ENCODE measurements at regions not wholly inside any gene's neighbourhood (a gene's known extent, or its start where the extent isn't known, plus 50 kb on each side); places are given as distances from the start of the nearest gene placed in this dataset.
A peak's percentile ranks its signal among the peaks of the same experiment; 100 is the strongest.

DNA sequence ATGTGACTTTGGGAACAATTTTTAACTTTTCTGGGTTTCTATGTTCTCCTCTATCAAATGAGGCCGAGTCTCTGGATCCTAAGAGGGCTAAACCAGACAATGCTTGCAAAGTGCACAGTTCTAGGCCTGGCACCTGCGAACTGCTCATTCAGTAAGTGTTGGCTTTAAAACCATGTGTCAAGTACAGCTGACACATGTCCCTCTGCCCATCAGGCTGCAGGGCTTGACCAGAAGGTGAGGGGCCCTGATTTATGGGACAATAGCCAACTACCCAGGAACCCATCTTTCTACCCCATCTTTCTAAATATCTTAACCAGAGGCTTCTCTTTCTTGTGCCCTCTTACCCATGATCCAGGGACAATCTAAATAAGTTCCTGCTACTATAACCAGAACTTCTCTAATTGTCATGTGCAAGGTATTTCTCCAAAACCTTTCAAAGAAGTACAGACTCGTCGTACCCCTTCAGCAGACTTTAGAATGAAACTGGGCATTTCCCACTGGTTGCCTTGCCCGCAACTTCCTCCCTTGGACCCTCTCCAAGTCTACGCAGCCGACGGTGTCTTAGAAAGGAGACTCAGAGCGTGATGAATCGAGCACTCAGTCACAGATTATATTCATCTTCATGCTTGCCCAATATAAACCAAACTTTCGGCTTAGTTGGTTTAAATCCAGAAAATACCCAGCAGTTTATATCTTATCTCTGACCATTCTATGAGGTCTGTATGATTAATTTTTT, 69.8 kb upstream of the STEAP1B start:
- DNase-seq (ENCODE audit: low read depth): peak; percentile 85
- Mint-ChIP-seq H3K4me1 (ENCODE audit: low read depth, unreplicated experiment) (peaks cover 20% of the 10 kb centered on the region), H3K27me3 (ENCODE audit: low read depth, unreplicated experiment) (no peaks in the 10 kb centered on the region), H3K36me3 (ENCODE audit: low read depth, unreplicated experiment) (peaks cover 3% of the 10 kb centered on the region), H3K4me3 (ENCODE audit: unreplicated experiment) (no peak overlapping the region), H3K9me3 (ENCODE audit: unreplicated experiment) (no peaks in the 10 kb centered on the region), H3K27ac (ENCODE audit: unreplicated experiment) (no peak overlapping the region)
- Histone ChIP-seq H4K20me1 (ENCODE audit: insufficient read depth, low read length) (no peaks in the 10 kb centered on the region), H3K36me3 (ENCODE audit: insufficient read depth, low read length) (no peaks in the 10 kb centered on the region), H3K4me3 (ENCODE audit: insufficient read depth, low read depth, low read length) (no peak overlapping the region), H3K27me3 (ENCODE audit: insufficient read depth, low read length) (no peaks in the 10 kb centered on the region), H2AFZ (ENCODE audit: low read depth, low read length) (no peak overlapping the region), H3K27ac (ENCODE audit: low read depth, low read length) (peak overlapping the region; percentile 78), H3K79me2 (ENCODE audit: insufficient read depth, low read length) (peaks cover 23% of the 10 kb centered on the region), H3K4me1 (ENCODE audit: insufficient read depth, low read length) (peaks cover 41% of the 10 kb centered on the region), H3K9me3 (ENCODE audit: insufficient read depth, low read depth, low read length) (no peaks in the 10 kb centered on the region), H3K9ac (ENCODE audit: low read length) (peak overlapping the region; percentile 58), H3K4me2 (ENCODE audit: low read length) (peak overlapping the region; percentile 32)
- no peak for FAIRE-seq
- TF ChIP-seq, protein P1, sequence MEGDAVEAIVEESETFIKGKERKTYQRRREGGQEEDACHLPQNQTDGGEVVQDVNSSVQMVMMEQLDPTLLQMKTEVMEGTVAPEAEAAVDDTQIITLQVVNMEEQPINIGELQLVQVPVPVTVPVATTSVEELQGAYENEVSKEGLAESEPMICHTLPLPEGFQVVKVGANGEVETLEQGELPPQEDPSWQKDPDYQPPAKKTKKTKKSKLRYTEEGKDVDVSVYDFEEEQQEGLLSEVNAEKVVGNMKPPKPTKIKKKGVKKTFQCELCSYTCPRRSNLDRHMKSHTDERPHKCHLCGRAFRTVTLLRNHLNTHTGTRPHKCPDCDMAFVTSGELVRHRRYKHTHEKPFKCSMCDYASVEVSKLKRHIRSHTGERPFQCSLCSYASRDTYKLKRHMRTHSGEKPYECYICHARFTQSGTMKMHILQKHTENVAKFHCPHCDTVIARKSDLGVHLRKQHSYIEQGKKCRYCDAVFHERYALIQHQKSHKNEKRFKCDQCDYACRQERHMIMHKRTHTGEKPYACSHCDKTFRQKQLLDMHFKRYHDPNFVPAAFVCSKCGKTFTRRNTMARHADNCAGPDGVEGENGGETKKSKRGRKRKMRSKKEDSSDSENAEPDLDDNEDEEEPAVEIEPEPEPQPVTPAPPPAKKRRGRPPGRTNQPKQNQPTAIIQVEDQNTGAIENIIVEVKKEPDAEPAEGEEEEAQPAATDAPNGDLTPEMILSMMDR (IDR thresholded peaks at IDR 0.05; ENCODE audit: insufficient read depth, low read depth, low read length): no peak
- TF ChIP-seq EZH2 (IDR thresholded peaks at IDR 0.05; ENCODE audit: insufficient read depth, low read length): no peak

DNA sequence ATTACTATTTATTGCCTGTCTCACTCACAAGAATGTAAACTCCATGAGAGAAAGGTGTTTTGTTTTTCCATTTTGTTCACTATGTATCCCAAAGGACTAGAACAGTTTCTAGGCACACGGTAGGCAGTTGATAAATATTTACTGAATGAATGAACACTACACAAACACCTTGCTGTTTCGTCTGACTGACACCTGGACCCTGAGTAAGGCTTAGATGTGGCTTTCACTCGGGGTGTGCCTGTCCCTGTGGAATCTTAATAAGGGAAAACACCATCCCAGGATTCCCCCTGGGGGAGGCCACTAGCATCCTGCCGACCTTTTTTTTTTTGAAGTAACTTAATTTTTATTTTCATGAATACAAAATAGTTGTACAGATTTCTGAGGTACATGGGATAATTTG, 66.6 kb upstream of the STEAP1B start:
- FAIRE-seq (no peak), DNase-seq (ENCODE audit: low read depth) (no peak)
- no peak overlapping the region for H3K4me2 ChIP-seq (ENCODE audit: low read length)
- peaks cover 23% of the 10 kb centered on the region for H3K79me2 ChIP-seq (ENCODE audit: insufficient read depth, low read length)
- TF ChIP-seq, protein P1 (IDR thresholded peaks at IDR 0.05; ENCODE audit: insufficient read depth, low read depth, low read length): no peak
- no peak for TF ChIP-seq EZH2 (IDR thresholded peaks at IDR 0.05; ENCODE audit: insufficient read depth, low read length)
- no peak overlapping the region for H3K9ac ChIP-seq (ENCODE audit: low read length)
- H3K27ac ChIP-seq (ENCODE audit: low read depth, low read length): peak overlapping the region; percentile 99
- no peak overlapping the region for H3K4me3 Mint-ChIP-seq (ENCODE audit: unreplicated experiment)
- H3K27me3 ChIP-seq (ENCODE audit: insufficient read depth, low read length): no peaks in the 10 kb centered on the region
- no peak overlapping the region for H3K27ac Mint-ChIP-seq (ENCODE audit: unreplicated experiment)
- no peaks in the 10 kb centered on the region for H3K36me3 ChIP-seq (ENCODE audit: insufficient read depth, low read length)
- H3K9me3 ChIP-seq (ENCODE audit: insufficient read depth, low read depth, low read length): no peaks in the 10 kb centered on the region
- H3K4me3 ChIP-seq (ENCODE audit: insufficient read depth, low read depth, low read length): no peak overlapping the region
- H2AFZ ChIP-seq (ENCODE audit: low read depth, low read length): no peak overlapping the region
- peaks cover 43% of the 10 kb centered on the region for H3K4me1 Mint-ChIP-seq (ENCODE audit: low read depth, unreplicated experiment)
- H3K9me3 Mint-ChIP-seq (ENCODE audit: unreplicated experiment): no peaks in the 10 kb centered on the region
- H3K36me3 Mint-ChIP-seq (ENCODE audit: low read depth, unreplicated experiment): peaks cover under 1% of the 10 kb centered on the region
- H3K27me3 Mint-ChIP-seq (ENCODE audit: low read depth, unreplicated experiment): no peaks in the 10 kb centered on the region
- H3K4me1 ChIP-seq (ENCODE audit: insufficient read depth, low read length): peaks cover 56% of the 10 kb centered on the region
- no peaks in the 10 kb centered on the region for H4K20me1 ChIP-seq (ENCODE audit: insufficient read depth, low read length)

DNA sequence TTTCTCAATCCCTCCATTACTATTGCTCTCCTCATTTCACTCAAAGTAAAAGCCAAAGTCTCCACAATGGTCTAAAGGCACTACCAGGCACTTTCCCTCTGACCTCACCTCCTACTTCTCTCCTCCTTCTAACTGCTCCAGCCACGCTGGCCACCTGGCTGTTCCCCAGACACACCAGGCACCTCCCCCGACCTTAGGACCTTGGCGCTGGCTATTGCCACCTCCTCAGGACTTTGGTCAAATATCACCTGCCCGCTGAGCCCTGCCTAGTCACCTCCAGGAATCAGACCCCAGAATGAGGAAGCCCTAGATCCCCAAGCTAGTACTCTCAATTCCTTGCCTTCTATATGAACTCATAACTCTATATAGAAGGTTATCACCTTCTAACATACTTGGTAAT, 66.2 kb upstream of the STEAP1B start:
- Mint-ChIP-seq H3K4me3 (ENCODE audit: unreplicated experiment) (no peak overlapping the region), H3K9me3 (ENCODE audit: unreplicated experiment) (no peaks in the 10 kb centered on the region)
- no peak for DNase-seq (ENCODE audit: low read depth)

More for the DNA sequence above, 66.2 kb upstream of the STEAP1B start:
- no peaks in the 10 kb centered on the region for H3K27me3 Mint-ChIP-seq (ENCODE audit: low read depth, unreplicated experiment)
- H3K27me3 ChIP-seq (ENCODE audit: insufficient read depth, low read length): no peaks in the 10 kb centered on the region
- H3K36me3 Mint-ChIP-seq (ENCODE audit: low read depth, unreplicated experiment): no peaks in the 10 kb centered on the region
- H2AFZ ChIP-seq (ENCODE audit: low read depth, low read length): no peak overlapping the region
- H3K36me3 ChIP-seq (ENCODE audit: insufficient read depth, low read length): no peaks in the 10 kb centered on the region
- peak overlapping the region; percentile 96 for H3K27ac Mint-ChIP-seq (ENCODE audit: unreplicated experiment)
- no peak for FAIRE-seq
- TF ChIP-seq, protein P1 (IDR thresholded peaks at IDR 0.05; ENCODE audit: insufficient read depth, low read depth, low read length): no peak
- TF ChIP-seq EZH2 (IDR thresholded peaks at IDR 0.05; ENCODE audit: insufficient read depth, low read length): no peak
- H3K79me2 ChIP-seq (ENCODE audit: insufficient read depth, low read length): peaks cover 23% of the 10 kb centered on the region
- H3K9ac ChIP-seq (ENCODE audit: low read length): peak overlapping the region; percentile 87
- peaks cover 47% of the 10 kb centered on the region for H3K4me1 Mint-ChIP-seq (ENCODE audit: low read depth, unreplicated experiment)
- peaks cover 58% of the 10 kb centered on the region for H3K4me1 ChIP-seq (ENCODE audit: insufficient read depth, low read length)
- H4K20me1 ChIP-seq (ENCODE audit: insufficient read depth, low read length): no peaks in the 10 kb centered on the region
- peak overlapping the region; percentile 99 for H3K27ac ChIP-seq (ENCODE audit: low read depth, low read length)
- peak overlapping the region; percentile 79 for H3K4me2 ChIP-seq (ENCODE audit: low read length)
- H3K9me3 ChIP-seq (ENCODE audit: insufficient read depth, low read depth, low read length): no peaks in the 10 kb centered on the region
- peak overlapping the region; percentile 27 for H3K4me3 ChIP-seq (ENCODE audit: insufficient read depth, low read depth, low read length)
